GM12878 (cell line): ENCODE measurements at regions not wholly inside any gene's neighbourhood (a gene's known extent, or its start where the extent isn't known, plus 50 kb on each side); places are given as distances from the start of the nearest gene placed in this dataset.
"Not testable (repeated sequence)": the region's sequence is repeated elsewhere in the genome, so short reads cannot be mapped to it uniquely, and the experiment has no call there.

Experiments used
- ATAC-seq: fragments of 200-7000 bp; cut with Tn5 transposase; 3 replicates; pipeline ENCODE4 v1.9.1; 2020; ENCODE audit warnings: mild to moderate bottlenecking, moderate library complexity
- BruUV-seq: library from RNA; stranded (reverse); fragments of 400-500 nt; replicated peaks from 2 replicates; lab custom pipeline; 2021; lab: Mats Ljungman, UMichigan
- CTCF ChIA-PET: fragments of 300-600 bp; sonication (Branson Sonifier 250); formaldehyde crosslinking; extraction: SDS; loops from one replicate; lab custom pipeline; 2021; ENCODE audit warnings: inconsistent platforms; lab: Yijun Ruan, JAX
- POLR2A ChIA-PET: fragments of 350-600 bp; formaldehyde crosslinking; extraction: SDS; loops from one replicate; lab custom pipeline; 2021; ENCODE audit warnings: inconsistent platforms; lab: Charles Lee
- RAD21 ChIA-PET: fragments of 300-600 bp; sonication (Branson Sonifier 250); formaldehyde crosslinking; loops from one replicate; lab custom pipeline; 2023; ENCODE audit warnings: antibody characterized with exemption; ENCODE audit not compliant: unreplicated experiment; lab: Charles Lee
- SMC1A ChIA-PET: fragments of 300-600 bp; sonication (Branson Sonifier 250); formaldehyde crosslinking; loops from one replicate; lab custom pipeline; 2023; ENCODE audit not compliant: unreplicated experiment, uncharacterized antibody; lab: Charles Lee
- DNase-seq: peaks from one replicate; pipeline ENCODE4 v3.0.0-alpha.2; 2011; ENCODE audit warnings: low read depth, low spot score
- FAIRE-seq: peaks from 3 replicates; lab custom pipeline; 2011; peaks lifted over from hg19 to GRCh38; lab: Jason Lieb, UNC
- H2AFZ ChIP-seq: 2 replicates; pipeline ENCODE4 v1.6.0; 2011; ENCODE audit warnings: low read depth, low read length, control low read depth; ENCODE audit not compliant: control insufficient read depth
- H3K27ac ChIP-seq: 2 replicates; pipeline ENCODE4 v1.5.1; 2011; ENCODE audit warnings: control low read depth; ENCODE audit not compliant: control insufficient read depth, insufficient read depth
- H3K27me3 ChIP-seq, 2 experiments: replicated peaks in 1 of 2; 2 replicates each; pipeline versions ENCODE4 v1.6.0 to v1.6.1; 2011; ENCODE audit warnings: low read length in 1 of 2; ENCODE audit not compliant: control insufficient read depth in 2 of 2, insufficient read depth in 2 of 2
- H3K36me3 ChIP-seq, 2 experiments: 2 replicates each; pipeline ENCODE4 v1.5.1; 2011; ENCODE audit warnings: low read length in 1 of 2; ENCODE audit not compliant: control insufficient read depth in 2 of 2, insufficient read depth in 2 of 2
- H3K4me1 ChIP-seq: 2 replicates; pipeline ENCODE4 v1.6.1; 2011; ENCODE audit warnings: mild to moderate bottlenecking, low read length, moderate library complexity, mixed read lengths; ENCODE audit not compliant: control insufficient read depth, insufficient read depth
- H3K4me2 ChIP-seq: 2 replicates; pipeline ENCODE4 v1.6.0; 2011; ENCODE audit warnings: control low read depth; ENCODE audit not compliant: control insufficient read depth, insufficient read depth
- H3K4me3 ChIP-seq: fragments of 200-600 bp; sonication (generic); 2 replicates; pipeline ENCODE4 v1.5.1; 2016
- H3K79me2 ChIP-seq: 2 replicates; pipeline ENCODE4 v1.6.0; 2011; ENCODE audit warnings: low read length; ENCODE audit not compliant: control insufficient read depth, insufficient read depth
- H3K9ac ChIP-seq: 2 replicates; pipeline ENCODE4 v1.8.0; 2011; ENCODE audit warnings: low read length, control low read depth, mixed read lengths; ENCODE audit not compliant: control insufficient read depth, insufficient read depth
- H3K9me3 ChIP-seq: replicated peaks from 3 replicates; pipeline ENCODE4 v1.5.1; 2011; ENCODE audit warnings: mild to moderate bottlenecking, low read length; ENCODE audit not compliant: control insufficient read depth, insufficient read depth
- H4K20me1 ChIP-seq: 2 replicates; pipeline ENCODE4 v1.6.0; 2011; ENCODE audit not compliant: control insufficient read depth, insufficient read depth
- CBX3 ChIP-seq: fragments of 200-600 bp; sonication (generic); IDR thresholded peaks from 2 replicates; pipeline ENCODE4 v1.6.1; 2016; ENCODE audit warnings: low read depth, borderline replicate concordance
- PAX8 ChIP-seq: fragments of 450-650 bp; IDR thresholded peaks from 2 replicates; pipeline ENCODE4 v1.6.1; 2017; ENCODE audit warnings: mild to moderate bottlenecking, moderate library complexity
- WGBS: methylation state at CpG from one replicate; pipeline ENCODE4 v1.1.6; 2016; ENCODE audit warnings: low lambda C conversion rate; ENCODE audit not compliant: insufficient replicate concordance, insufficient coverage; ENCODE audit errors: missing lambda C conversion rate; 5-methylcytosine and 5-hydroxymethylcytosine counted together
- in situ Hi-C: fragments of 300-500 bp; cut with MboI; formaldehyde crosslinking; loops from 9 replicates; pipeline ENCODE4 v1.14.3; 2018; ENCODE audit warnings: mixed read lengths
- intact Hi-C: fragments of 100-400 bp; cut with micrococcal nuclease; formaldehyde crosslinking; loops from one replicate; pipeline ENCODE4 v1.14.2; 2022; ENCODE audit not compliant: unreplicated experiment

DNA sequence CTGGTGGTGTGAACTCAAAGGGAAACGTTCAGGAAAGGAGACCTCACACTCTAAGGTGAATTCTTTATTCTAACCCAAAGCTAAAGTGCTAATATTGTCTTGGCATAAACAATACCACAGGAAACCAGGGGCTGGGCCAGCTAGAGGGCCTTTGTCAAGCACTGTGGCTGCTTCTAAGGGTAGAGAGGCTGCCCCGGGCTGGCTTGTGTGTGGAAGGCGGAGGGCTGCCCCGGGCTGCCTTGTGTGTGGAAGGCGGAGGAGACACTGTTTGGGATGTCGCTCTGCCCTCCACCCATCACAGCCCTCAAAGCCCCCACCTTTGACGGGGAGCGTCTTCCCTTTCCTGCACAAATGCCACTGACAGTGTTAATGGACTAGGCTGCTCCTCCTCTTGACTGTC lies 216.8 kb downstream of the TOMM20 start:
- Histone ChIP-seq H3K4me3 (no peak overlapping the region), H3K27ac (no peak overlapping the region), H3K9me3 (no peaks in the 10 kb centered on the region), H3K27me3 (no peaks in the 10 kb centered on the region), H3K36me3 (no peaks in the 10 kb centered on the region), H4K20me1 (no peaks in the 10 kb centered on the region), H2AFZ (no peak overlapping the region; the same call in 1 of the 2 replicates), H3K79me2 (no peaks in the 10 kb centered on the region), H3K4me1 (no peaks in the 10 kb centered on the region), H3K4me2 (no peak overlapping the region), H3K9ac (no peak overlapping the region)
- ChIA-PET CTCF (interaction anchor here (0.5 kb wide), 1 partner anchor 66 kb away, joined by 3 read pairs; no protein-coding TSS in a partner anchor), SMC1A (interaction anchor here (1.1 to 3.7 kb wide), 3 partner anchors 14 to 140 kb away, joined by 3 to 17 read pairs (median 4); no protein-coding TSS in a partner anchor), POLR2A (interaction anchor here (1.5 kb wide), 1 partner anchor 10 kb away, joined by 3 read pairs; no protein-coding TSS in a partner anchor), RAD21 (interaction anchor here (1.6 to 2.7 kb wide), 2 partner anchors 15 to 70 kb away, joined by 3 to 8 read pairs; no protein-coding TSS in a partner anchor)
- 72% methylated on average over 8 of the region's 8 CpGs for WGBS
- in situ Hi-C loops, result no loop called here
- no peak for DNase-seq
- ATAC-seq, result peak; percentile 48; the same call in 1 of the 3 replicates
- intact Hi-C loops, result no loop called here
- BruUV-seq, result no TSS peak
- no peak for FAIRE-seq
- TF ChIP-seq PAX8 (no peak), CBX3 (no peak)

DNA sequence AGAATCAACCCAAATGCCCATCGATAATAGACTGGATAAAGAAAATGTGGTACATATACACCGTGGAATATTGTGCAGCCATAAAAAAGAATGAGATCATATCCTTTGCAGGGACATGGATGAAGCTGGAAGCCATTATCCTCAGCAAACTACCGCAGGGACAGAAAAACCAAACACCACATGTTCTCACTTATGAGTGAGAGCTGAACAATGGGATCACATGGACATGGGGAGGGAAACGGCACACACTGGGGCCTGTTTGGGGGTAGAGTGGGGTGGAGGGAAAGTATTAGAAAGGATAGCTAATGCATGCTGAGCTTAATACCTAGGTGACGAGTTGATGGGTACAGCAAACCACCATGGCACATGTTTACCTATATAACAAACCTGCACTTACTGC lies 217.5 kb downstream of the TOMM20 start:
- intact Hi-C loops, H3K79me2 ChIP-seq, H3K36me3 ChIP-seq, H3K9me3 ChIP-seq, H2AFZ ChIP-seq, H3K27me3 ChIP-seq, H3K4me2 ChIP-seq, FAIRE-seq, H3K4me1 ChIP-seq, BruUV-seq, H3K9ac ChIP-seq, H3K27ac ChIP-seq, ATAC-seq, H3K4me3 ChIP-seq, DNase-seq, H4K20me1 ChIP-seq, in situ Hi-C loops: not testable (repeated sequence)
- WGBS, result 78% methylated on average over 5 of the region's 5 CpGs
- SMC1A ChIA-PET, result interaction anchor here (0.7 to 3.7 kb wide), 5 partner anchors 14 to 278 kb away, joined by 3 to 17 read pairs (median 3); no protein-coding TSS in a partner anchor
- RAD21 ChIA-PET, result interaction anchor here (0.6 to 2.7 kb wide), 3 partner anchors 15 to 310 kb away, joined by 3 to 8 read pairs (median 3); no protein-coding TSS in a partner anchor
- CTCF ChIA-PET, result interaction anchor here (0.5 to 1.3 kb wide), 2 partner anchors 13 to 66 kb away, joined by 3 to 4 read pairs; no protein-coding TSS in a partner anchor
- POLR2A ChIA-PET, result interaction anchor here (1.5 kb wide), 1 partner anchor 9 kb away, joined by 3 read pairs; no protein-coding TSS in a partner anchor
